HG02759 (cell line): ENCODE measurements at regions not wholly inside any gene's neighbourhood (a gene's known extent, or its start where the extent isn't known, plus 50 kb on each side); places are given as distances from the start of the nearest gene placed in this dataset.

ENCODE experiments used
- ATAC-seq: cut with Tn5 transposase; IDR thresholded peaks from one replicate; pipeline ENCODE4 v1.9.1; 2021; ENCODE audit warnings: mild to moderate bottlenecking, moderate library complexity; ENCODE audit not compliant: unreplicated experiment

DNA sequence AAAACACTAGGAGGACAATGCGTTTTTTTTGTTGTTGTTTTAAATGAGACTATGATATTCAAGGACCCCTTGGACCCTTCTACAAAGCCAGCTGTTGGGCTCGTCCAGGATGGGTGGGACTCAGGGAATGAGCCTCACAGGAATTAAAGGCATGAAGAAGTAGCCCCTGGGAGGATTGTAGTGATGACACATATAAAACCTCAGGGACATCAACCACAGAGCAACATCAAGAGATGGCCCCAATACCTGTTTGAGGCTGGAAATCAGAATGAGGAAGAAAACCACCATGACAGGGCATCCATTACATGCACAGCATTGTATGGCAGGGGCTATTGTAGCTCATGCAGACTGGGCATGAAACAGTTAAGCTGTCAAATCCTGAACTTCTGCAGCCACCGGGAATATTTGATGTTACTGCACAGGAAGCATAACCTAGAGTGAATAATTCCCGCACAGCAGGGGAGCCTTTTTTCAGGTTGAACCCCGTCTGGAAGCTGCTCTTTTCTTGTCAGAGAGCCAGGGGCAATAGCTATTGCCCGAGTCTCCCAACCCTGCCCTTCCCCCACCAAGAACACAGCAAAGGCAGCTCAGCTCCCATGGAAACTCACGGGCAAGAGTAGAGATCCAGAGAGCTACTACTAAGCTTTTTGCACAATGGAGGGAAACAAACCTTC lies 140.2 kb upstream of the FGGY start:
- ATAC-seq: no peak

DNA sequence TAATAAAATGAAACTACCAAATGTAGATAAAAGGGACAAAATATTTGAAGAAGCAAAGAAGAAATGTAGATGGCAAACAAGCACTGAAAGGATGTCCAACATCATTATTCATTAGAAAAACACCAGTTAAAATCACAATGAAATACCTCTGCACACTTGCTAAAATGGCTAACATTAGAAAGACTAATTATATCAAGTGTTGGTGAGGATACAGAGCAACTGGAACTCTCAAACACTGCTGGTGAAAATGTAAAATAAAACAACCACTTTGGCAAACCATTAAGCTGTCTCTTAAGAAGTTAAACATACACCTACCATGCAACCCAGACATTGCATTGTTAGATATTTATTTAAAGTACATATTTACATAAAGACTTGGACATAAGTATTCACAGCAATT lies 138.6 kb upstream of the FGGY start:
- no peak for ATAC-seq

DNA sequence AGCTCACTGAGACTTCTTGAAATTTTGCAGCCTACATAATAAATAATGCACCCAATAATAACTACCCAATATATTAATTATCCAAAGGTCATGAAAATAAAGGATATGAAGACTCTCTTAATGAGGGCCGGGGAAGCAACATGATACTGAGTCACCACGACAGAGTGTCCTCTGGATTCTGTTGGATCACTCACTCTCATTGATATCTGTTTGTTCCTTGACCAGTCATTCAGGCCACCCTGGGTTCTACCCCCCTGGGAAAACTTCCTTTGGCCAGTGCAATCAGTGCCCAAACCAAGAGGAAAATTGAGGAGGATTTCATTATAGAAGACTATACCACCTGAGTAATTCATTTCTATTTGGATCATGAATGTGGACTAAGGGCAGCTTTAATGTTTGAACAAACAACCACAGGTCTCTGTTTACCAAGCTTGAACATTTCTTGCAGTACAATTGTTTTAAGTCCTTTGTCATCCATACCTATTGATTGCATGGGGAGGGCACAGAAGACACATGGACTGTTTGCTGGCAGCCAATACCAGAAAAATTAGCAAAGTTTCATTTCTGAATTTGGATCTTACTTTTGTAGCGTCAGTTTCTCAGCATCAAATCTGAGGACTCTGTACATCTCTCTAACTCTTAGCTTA lies 137.2 kb upstream of the FGGY start:
- no peak for ATAC-seq

DNA sequence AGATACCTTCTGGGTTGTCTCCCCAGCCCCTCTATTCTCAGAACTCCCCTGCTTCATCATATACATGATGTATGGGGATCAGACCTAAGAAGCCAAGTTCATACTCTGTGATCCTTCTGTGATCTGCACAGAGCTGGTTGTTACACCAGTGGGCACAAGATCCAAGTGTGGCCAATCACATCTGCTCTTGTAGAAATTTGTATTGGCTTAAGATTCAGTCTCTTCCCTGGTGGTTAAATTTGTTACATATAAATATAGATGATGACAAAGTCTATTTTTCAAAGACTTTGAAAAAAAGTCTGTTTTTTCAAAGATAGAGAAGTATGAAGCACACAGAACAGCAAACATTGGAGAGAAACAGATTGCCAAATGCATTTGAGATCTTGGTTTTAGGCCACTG lies 135.8 kb upstream of the FGGY start:
- no peak for ATAC-seq

DNA sequence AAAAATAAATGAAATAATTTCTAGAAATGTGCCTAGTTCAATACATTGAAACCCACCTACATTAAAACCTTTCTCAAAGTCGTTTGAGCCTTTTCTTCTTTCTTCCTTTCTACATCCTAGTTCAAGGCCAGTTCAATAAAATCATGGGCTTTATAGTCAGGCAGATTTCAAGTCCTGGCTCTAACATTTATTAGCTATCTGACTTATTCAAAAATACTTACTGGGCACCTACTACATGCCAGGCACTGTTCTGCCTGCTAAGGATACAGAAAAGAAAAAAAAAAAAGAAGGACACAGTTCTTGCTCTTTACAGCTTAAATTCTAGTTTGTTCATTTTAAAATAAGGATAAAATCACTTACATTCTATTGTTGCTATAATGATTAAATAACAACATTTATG lies 134.2 kb upstream of the FGGY start:
- no peak for ATAC-seq

DNA sequence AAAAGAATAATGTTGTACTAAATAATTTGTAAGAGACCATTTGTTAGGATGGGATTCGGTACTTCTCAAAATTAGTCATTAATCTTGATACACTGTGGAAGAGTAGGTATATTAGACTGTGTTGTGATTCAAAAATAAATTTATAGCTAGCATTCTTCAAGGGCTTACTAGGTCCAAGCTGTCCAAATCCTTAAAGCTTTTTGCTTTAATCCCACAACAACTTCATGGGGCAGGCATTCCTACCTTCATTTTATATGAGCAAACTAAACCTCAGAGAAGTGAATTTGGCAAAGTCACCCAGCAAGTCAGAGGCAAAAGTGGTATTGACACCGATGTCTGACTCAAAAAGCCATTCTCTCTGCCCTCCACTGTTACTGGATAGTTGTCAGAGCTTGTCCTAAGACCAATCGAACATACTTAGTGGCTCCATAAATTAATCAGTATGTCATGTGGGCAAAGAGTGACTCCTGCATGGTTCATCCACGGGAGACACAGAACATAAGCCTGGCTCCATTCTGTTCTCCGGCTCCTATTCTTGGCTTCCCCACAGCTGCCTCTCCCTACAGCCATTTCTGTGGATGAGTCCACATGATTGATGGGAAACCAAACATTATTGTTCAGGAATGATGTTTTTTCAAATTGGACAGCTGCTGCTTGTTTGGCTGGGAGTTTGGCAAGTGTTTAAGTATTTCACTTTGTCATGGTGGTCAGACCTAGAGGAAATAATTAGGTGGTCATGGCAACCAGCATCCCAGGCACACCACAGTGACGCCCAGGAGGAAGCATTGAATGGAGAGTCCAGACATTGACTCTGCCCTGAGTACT lies 133.4 kb upstream of the FGGY start:
- ATAC-seq: no peak

DNA sequence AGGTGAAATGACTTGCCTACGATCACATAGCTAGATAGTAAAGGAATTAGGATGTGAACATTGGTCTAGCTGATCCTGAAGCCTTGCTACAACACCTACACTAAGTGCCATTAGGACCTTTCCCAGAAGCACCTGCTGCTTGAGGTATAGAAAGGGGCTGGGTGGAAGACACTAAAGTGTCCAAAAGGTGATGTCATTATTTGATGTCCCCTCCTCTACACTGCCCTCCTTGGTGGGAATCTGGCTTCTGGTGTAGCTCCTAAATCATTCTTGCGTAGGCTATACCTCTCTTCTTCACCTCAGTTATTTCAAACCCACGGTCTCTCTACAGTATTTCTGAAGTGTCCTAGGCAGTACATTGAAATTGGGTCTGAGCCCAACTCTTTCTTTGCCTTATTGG lies 132.5 kb upstream of the FGGY start:
- no peak for ATAC-seq

DNA sequence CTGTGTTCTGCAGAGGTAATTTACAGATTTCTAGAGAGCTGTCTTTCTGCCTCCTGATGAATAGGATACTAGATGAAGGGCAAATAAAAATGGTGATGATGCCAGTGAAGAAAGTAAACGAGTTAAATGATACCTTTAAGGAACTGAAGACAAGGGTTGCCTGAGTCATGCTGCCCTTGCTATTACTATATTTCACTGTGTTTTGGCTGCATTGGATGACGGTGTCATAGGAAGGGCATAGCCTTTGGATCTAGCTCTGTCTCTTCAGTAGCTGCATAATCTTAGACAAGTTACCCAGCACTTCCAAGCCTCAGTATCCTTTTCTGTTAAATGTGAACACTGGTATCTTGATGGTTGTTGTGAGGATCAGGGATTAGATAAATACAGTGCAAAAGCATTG lies 131.5 kb upstream of the FGGY start:
- no peak for ATAC-seq

DNA sequence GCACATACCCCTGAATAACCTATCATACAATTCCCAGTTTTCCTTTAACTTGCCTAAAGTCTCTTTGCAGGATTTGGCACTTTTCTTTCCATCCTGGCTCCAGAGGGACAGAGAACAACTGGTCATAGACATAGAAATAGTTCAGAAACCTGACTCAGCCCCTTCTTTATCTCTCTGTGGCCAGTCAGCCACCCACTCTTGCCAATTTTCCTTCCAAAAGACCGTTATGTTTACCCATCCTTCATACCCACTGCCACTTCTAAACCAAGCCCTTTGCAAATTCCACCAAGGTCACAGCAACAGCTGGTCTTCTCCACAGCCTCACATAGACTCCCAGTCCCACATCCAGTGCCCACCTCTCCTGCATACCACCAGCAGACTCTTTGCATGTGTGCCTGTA lies 127.2 kb upstream of the FGGY start:
- ATAC-seq: no peak

DNA sequence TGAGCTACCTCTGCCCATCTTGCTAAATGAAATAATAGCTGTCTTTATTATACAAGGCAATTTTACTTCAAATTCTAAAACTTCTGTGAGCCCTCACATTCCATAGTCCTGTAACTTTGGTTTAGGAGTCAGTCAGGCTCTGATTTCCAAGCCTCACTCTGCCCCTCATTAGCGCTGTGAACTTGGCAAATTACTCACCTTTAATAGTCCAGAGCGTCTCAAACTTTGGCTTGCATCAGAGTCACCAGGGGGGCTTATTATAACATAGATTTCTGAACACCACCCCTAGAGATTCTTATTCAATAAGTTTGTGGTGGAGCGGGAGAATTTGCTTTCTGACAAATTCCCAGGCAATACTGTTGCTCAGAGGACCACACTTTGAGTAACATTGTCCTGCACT lies 126.2 kb upstream of the FGGY start:
- no peak for ATAC-seq

DNA sequence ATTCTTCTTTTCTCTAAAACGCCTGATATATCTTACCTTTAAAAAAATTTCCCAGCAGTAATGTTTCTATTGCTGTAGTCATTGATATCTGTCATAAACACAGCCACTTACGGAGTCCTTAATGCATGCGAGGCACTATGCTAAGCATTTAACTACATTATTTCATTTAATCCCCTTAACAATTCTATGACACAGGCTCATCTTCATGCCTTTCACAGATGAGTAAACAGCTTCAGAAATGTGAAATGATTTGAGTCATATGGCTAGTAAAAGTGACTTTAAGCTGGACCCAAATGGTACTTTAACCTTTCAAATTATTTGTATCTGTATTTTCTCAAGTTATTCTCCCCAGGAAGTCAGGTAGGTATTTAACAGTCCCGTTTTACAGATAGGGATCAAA lies 125.1 kb upstream of the FGGY start:
- ATAC-seq: no peak

DNA sequence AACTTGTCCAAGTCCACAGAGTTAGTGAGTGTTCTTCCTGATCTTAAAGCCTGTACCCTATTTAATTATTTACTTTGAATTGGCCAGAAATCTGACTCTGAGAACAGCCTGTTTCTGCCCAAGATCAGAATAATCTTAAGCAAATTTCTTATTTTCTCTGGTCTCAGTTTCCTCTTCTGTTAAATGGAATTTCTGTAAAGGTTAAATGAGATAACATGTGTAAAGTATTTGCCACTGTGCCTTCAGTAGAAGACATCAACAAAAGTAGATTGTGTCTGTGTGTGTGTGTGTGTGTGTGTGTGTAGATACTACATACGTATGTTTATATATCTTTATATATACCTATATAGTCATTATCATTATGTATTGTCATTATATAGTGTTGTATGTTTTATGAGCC lies 124.2 kb upstream of the FGGY start:
- no peak for ATAC-seq

DNA sequence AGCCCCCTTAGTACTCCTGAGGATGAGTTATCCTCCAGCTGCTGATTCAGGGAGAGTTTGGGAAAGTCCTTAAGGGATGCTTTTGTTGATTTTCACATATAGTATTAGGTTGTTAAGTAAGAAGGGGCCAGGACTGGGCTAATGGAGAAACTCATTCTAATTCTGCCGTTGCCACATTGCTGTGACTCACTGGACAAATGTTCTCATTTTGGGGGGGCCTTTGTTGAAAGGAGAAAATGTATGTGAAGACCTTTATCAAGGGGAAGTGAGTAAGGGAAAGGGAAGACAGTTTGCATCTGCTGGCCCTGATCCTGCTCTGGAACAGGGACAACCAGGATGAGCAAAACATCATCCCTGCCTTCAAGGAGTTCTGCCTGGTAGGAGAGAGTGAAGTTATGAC lies 123.2 kb upstream of the FGGY start:
- ATAC-seq: no peak

DNA sequence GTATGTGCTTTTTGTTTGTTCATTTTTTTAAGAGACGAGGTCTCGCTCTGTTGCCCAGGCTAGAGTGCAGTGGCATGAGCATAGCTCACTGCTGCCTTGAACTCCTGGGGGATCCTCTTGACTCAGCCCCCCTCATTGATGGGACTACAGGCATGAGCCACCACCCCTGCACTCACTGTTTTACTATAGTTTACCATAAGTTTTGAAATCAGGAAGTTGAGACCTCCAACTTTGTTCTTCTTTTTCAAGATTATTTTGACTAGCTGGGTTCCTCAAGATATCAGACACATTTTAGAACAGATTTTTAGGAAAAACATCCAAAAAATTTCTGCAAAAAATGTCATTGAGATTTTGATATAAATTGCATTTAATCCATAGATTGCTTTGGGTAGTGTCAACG lies 120.4 kb upstream of the FGGY start:
- ATAC-seq: no peak

DNA sequence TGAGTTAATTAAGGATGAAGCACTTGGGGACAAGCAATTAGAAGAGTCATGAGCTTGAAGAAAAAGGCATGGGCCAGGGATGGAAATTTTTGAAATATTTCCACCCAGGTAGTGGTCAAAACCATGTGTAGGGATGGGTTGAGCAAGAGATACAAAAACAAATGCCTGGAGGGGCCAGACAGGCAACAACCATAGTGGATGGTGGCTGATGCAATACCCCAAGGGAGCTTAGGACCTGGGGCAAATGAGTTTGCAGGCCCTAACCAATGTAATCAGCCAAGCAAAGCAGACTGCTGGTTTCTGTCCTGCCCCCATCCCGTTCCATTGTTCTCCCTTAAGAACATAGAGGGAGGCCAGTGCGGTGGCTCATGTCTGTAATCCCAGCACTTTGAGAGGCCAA lies 119.1 kb upstream of the FGGY start:
- no peak for ATAC-seq

DNA sequence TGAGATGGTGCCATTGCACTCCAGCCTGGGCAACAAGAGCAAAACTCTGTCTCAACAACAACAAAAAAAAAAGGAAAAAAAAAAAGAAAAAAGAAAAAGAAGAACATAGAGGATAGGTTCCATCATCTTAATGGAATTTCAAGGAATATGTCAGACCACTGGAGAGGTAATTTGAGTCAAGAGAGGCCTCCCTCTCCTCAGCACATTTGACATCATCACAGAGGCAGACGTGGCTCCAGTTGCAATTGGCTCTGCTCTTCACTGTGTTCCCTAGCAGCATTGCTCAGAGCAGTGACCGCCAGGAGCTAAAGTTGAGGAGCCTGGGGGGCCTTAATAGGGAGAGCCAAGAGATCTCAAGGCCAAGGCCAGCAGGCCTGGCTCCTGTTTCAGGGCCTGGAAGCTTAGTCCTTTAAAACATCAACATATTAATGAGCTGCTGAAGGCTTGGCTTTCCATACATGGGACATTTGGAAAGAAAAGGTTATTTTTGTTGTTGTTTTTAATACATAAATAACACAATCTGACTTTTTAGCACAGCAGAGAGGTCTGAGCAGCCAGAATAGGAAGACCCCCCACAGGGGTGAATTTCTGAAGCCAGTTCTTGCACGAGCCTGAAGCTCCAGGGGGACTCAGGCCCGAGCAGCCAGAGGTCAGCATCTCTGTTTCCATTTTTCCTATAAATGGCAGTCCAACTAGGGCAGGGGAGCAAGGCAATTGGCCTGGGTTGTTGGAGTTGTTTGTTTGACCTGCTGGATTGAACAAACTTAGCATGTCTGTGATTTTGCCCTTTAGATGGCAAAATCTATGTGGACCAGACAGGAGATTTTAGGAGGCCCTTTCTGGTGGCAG lies 118.3 kb upstream of the FGGY start:
- no peak for ATAC-seq

DNA sequence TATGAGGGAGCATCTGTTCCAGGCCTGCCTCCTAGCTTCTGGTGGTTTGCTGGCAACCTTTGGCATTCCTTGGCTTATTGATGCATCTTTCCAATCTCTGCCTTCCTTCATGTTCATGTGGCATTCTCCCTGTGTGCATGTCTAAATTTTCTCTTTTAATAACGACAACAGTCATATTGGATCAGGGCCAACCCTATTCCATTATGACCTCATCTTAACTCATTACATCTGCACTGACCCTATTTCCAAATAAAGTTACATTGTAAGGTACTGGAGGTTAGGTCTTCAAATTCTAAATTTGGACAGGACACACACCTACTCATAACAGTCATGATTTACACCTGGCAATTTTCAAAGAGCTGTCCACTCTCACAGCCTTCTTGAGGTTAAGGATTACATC lies 117.2 kb upstream of the FGGY start:
- no peak for ATAC-seq

DNA sequence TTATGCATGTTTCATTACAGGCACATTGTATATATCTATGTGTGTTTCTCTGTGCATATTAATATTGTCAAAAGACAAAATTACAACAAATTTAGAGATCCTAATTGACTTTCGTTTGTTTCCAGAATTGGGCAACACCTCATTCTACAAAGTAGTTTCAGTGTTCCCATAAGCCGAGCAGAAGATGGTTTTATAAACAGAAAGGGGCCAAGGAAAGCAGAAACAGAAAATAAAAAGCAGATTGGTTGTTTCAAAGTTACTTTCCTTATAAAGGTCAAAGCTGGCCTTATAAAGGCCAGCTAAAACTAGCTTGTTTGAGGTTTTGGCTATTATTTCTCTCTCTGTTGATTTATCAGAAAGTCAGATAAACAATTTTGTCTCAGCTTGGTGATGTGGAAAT lies 116.2 kb upstream of the FGGY start:
- ATAC-seq: no peak

DNA sequence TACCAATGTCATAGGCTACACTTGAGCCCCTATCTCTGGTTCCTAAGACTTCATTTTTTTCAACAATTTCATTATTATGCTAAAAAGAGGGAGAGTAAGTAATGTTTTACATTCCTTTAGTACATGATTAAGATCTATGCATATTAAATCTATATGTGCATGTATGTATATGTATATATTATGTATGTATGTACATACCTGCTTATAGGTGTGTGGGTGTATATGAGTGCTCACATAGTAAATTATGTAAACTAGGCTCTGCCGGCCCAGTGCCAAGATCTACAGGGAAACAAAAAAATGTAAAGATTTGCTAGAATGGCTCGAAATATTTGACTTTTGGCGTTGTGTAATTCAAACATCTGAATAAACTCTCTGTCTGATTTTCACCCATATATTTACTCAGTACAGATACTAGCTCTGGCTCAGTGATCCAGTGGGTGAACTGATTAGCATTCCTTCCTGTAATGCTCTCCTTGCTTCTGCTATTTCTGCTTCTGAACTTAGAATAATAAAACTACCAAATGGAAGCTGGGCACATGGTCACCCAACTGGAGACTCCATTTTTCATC lies 113.1 kb upstream of the FGGY start:
- ATAC-seq: no peak

DNA sequence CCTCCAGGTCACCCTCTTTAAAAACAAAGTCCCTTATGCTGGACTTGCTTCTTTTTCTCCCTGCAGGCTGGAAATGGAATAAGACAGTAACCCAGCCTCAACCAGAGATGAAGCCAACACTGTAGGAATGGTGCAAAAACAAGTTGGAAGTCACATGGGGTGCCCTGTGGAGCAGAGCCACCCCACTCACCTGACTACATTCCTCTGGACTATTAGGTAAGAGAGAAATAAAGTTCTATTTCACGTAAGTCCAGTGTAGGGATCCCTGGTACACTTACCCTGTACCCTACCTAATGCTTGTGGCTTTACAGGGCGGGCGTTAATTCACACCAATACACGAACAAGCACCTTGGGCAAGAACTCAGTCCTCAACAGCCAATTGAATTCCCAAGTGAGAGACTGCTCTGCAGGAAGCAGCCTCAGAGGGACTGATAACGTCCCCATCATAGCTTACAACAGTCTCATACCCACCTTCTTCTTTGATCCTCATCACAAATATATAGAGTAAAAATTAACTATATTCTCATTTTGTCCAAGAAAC lies 112.5 kb upstream of the FGGY start:
- ATAC-seq: no peak
